CMK (cell line): ENCODE measurements at regions not wholly inside any gene's neighbourhood (a gene's known extent, or its start where the extent isn't known, plus 50 kb on each side); places are given as distances from the start of the nearest gene placed in this dataset.
"Not testable (repeated sequence)": the region's sequence is repeated elsewhere in the genome, so short reads cannot be mapped to it uniquely, and the experiment has no call there.

Experiments
- DNase-seq: peaks from one replicate; pipeline ENCODE4 v3.0.0-alpha.2; 2010; ENCODE audit warnings: low read depth

DNA sequence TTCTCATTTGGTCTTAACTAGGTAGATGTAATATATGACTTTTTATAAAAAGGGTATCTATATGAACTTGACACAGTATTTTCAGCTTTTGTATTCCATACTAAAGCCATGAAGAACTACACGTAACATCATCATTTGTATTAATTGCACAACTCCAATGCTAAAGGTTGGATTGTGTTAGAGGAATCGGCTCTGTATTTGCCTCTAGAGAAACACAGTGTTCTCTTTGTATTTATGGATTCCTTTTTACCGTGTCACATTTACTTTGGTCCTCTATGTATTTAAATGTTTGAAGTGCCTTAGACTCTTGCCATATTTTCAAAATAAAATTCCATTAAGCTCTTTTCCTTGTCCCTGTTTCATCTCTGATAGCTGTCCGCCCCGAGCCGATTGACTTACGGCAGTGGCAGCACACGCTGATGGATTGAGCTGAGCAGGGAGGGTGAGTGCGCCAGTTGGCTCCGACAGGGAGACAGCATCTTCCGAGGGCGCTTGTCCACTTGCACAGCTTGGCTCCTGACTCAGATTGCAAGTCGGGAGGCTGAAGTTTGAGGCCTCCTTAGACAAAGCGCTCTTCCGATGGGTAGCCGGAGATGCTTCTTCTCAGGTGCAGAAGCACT, 95.6 kb upstream of the DMRT1 start:
- no peak for DNase-seq

DNA sequence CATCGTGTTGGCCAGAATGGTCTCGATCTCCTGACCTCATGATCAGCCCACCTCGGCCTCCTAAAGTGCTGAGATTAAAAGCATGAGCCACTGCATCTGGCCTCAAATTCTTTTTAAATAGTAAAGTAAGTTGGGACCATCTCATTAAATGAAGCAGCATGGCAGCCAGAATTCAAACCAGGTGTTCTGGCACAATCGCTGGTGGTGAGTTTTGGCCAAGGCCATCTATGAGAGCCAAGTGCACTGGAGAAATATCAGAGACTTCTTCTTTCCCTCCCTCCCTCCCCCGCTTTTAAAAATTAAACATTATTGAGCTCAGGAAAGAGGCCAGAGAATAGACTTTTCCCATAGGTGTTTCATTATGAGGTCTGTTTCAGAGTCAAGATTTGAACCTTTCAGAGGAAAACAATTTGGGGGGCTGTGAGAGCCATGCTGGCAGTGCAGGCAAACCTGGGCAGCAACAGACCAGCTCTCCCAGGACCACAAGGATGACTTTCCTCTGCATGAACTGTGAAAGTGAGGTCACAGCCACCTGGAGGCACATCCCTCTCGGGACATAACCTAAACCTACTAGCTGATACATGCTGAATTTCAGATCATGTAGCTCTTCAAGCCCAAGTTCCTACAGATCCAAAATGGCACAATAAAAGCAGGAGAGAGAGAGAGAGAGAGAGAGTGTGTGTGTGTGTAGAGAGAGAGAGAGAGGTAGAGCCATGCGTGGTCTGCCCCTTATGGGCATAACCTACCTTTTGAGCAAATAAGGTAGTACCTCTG, 94.6 kb upstream of the DMRT1 start:
- no peak for DNase-seq

DNA sequence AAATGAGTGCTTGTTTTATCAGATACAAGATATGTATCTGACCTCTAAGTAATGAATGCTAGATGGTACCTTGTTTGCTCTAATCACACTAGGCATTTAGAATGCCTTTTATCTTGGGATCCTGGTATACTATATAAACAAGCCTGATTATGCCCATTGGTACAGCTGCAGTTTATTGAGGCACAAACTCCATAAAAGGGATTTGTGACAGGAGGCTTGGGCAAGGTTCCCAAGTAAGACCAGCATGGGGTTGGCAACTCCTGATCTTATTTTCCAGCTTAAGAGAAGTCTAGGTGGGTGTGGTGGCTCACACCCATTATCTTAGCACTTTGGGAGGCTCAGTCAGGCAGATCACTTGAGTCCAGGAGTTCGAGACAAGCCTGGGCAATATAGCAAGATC, 93.9 kb upstream of the DMRT1 start:
- no peak for DNase-seq

DNA sequence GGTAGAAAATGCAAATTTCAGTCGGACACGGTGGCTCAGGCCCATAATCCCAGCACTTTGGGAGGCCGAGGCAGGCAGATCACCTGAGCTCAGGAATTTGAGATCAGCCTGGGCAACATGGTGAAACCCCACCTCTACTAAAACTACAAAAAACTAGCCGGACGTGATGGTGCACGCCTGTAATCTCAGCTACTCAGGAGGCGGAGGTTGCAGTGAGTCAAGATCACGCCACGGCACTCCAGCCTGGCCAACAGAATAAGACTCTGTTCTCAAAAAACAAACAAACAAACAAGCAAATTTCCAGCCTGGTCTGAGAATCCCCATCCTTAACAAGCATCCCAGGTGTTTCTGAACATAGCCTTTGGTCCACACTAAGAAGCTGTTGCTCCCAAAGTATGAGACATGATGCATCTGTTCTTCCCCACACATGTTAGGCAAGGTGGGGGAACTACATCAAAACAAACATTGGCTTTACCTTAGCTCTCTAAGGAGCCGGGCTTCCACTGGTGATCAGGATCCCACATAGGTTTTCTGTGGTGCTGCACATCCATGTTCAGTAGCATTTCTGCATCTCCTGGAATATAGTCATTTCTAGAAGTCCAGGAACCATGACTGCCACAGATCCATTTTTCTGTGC, 92.5 kb upstream of the DMRT1 start:
- DNase-seq = no peak

GRCh38 chr9:749716-750115, 91.8 kb upstream of the DMRT1 start:
- DNase-seq = no peak

DNA sequence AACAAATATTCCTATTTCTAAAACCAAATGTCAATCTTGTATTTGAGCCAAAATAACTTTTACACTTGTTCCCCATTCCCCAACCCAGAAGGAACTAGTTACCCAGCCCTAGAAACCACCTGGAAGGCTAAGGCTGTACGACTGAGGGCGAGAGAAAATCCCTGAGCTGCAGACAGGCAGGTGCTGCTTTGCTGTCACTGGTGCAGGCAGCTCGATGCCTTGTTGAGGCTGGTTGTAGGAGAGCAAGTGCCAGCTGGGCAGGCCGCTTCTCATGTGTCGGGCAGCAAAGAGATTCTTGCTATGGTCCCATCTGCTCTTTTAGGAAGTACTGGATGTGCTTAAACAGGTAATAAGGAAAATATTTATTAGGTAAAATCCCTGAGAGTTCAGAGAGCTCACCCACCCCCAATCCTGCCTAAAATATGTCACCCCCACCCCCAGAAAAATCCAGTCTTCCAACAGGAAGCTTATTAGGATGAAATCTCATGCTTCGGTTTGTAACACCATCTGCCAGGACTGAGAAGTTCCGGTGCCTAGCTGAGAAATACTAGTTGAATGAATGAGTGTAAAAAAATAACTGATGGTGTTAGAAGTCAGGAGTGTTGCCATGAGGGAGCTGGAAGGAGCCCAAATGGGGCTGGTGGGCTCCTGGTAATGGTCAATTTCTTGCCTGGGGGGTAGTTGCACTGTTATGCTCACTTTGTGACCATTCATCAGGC, 91.1 kb upstream of the DMRT1 start:
- DNase-seq = no peak

DNA sequence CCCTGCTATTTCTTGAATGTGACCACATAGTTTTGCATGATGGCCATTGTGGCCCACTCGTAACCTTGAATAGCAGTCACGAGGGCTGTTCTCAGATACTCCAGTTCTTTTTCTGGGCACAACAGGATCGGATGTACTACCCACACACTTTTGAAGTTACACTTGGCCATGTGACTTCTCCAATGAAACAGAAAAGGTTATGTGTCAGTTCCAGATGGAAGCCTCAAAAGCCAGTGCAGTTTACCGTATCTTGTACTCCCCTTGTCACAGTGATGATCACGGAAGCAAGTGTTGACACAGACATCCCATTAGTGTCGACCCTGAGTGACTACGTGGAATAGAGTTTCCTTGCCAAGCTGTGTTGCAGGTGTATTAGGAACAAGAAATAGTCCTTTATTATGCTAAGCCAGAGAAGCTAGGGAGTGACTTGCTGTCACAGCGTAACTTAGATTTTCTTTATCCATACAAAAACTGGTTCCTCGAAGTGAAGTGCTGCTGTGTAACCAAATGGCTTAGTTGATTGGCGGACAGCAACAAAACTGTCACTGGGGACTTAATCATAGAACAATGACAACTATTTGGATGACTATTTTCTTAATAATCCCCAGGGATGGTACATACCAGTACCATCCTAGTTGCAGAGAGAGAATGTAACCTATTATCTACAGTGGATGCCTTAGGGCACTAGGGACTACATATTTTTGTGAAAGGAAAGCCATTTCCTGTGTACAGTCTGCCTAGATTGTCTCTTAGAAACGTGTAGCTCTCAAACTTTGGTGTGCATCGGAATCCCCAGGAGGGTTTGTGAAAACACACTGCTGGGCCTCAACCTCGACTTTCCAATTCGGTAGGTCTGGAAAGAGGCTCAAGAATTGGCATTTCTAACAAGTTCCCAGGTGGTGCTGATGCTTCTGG, 90.1 kb upstream of the DMRT1 start:
- no peak for DNase-seq

DNA sequence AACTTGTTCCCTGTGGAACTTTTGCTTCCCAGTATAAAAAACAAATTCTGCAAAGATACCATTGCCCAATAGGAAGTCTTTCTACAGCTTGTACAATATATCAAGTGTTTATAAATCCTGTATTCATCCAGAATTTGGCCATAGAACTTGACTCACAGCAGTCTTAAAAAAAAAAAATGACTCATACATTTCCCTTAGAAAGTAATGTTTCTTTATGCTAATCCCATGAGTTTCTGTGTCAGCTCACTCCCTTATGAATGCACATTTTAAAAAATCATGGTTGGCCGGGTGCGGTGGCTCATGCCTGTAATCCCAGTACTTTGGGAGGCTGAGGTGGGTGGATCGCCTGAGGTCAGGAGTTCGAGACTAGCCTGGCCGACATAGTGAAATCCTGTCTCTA, 89.3 kb upstream of the DMRT1 start:
- DNase-seq = no peak

DNA sequence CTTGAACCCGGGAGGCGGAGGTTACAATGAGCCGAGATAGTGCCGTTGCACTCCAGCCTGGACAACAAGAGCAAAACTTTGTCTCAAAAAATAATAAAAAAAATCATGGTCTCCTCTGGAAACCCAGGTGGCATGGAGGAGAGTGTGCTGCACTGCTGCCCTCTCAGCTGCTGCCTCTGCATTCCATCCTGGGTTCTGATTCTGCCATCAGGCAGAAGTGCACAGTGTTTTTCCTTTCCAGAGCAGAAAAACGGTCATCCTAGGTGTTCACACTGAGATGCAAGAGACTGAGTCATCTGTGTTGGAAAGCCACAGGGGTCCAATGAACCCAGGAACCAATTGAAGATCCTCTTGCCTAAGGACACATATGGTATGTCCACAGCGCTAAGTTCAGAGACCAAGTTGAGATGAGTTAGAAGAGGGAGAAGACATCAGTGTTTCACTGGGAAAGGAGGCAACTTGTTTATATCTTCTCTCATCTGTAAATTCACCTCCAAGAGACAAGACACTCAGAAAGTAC, 88.8 kb upstream of the DMRT1 start:
- DNase-seq = no peak

GRCh38 chr9:753734-754133, 87.8 kb upstream of the DMRT1 start:
- DNase-seq = not testable (repeated sequence)

- no peak for DNase-seq
Observed at GRCh38 chr9:754150-754931, 87.2 kb upstream of the DMRT1 start.

DNA sequence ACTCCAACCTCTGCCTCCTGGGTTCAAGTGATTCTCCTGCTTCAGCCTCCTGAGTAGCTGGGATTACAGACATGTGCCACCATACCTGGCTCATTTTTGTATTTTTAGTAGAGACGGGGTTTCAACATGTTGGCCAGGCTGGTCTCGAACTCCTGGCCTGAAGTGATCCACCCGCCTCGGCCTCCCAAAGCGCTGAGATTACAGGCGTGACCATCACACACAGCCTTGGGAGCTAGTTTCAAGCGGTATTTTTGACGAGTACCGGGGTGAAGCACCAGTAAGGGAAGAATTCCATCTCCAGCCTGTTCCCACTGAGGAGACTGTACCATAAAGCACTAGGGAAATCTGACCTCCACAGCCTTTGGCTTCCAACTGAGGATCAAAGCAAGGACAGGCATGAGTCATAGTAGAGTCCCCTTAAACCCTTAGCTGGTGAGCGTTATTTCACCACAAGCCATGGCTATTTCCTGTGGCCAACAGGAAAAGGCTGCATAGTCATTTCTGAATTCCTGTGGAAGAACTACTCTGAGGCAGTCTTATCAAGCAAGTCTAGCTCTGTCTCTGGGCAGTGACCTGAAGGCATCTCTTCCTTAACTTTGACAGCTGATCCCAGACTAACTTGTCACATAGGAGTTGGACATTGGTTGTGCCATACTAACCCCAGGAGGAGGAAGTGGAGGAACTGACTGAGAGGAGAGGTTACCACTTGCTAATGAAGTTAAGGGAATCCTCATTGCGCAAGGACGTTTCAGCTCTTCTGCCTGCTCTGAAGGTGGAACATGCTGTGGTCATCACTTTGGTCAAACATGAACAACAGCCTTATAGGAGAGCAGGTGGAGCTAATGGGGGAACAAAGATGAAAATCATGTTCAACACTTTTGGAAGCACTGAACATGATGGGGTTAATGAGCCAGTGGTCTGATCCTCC, 85.8 kb upstream of the DMRT1 start:
- DNase-seq = no peak

DNA sequence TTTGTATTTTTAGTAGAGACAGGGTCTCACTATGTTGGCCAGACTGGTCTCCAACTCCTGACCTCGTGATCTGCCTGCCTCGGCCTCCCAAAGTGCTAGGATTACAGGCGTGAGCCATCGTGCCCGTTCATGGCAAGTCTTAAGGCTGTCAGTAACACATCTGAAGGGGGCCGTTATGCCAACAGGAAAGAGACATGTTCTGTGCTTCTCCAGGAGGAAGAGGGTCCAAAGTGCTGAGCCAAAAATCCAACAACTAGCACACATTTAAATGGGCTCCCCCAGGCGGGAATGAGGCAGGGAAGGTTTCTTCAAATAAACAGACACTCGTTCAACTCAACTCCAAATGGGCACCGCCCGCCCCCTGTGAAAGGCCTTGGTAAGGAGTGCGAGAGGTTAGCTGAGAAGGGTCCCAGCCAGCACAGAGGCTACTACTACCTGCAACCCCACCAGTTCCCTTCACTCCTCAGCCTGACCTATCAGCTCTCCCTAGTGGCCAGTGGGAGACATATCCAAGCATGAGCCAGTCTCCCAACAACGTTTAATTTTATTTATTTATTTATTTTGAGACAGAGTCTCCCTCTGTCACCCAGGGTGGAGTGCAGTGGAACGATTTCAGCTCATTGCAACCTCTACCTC, 84.1 kb upstream of the DMRT1 start:
- DNase-seq = no peak

DNA sequence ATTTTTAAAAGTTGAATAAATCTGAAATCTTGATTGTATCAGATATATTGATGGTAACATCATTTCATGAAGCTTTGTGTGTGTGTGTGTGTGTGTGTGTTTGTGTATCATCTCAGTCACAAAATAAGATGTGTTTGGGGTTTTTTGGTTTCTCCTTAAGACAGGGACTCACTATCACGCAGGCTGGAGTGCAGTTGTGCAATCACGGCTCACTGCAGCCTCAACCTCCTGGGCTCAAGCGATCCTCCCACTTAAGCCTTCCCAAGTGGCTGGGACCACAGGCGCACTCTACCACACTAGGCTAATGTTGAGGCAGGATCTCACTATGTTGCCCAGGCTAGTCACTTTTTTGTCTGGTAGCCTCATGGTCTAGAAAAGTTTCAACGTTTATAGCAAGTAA, 83.4 kb upstream of the DMRT1 start:
- DNase-seq = no peak

DNA sequence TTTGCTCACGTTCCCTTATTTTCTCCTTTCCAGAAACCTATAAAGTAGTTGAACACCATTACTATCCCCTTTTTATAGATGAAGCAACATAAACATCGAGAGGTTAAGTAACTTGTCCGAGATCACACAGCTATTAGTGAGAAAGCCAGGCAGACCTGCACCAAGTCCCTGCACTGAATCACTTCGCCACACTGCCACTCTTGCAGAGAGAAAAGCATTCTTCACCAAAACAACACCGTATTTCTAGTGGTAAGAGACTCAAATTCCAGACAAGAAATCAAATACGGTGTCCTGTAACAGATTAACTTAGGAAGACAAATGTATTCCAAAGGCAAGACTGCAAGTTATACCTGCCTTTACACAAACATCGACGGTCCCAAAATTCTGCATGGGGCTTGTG, 82.0 kb upstream of the DMRT1 start:
- no peak for DNase-seq

DNA sequence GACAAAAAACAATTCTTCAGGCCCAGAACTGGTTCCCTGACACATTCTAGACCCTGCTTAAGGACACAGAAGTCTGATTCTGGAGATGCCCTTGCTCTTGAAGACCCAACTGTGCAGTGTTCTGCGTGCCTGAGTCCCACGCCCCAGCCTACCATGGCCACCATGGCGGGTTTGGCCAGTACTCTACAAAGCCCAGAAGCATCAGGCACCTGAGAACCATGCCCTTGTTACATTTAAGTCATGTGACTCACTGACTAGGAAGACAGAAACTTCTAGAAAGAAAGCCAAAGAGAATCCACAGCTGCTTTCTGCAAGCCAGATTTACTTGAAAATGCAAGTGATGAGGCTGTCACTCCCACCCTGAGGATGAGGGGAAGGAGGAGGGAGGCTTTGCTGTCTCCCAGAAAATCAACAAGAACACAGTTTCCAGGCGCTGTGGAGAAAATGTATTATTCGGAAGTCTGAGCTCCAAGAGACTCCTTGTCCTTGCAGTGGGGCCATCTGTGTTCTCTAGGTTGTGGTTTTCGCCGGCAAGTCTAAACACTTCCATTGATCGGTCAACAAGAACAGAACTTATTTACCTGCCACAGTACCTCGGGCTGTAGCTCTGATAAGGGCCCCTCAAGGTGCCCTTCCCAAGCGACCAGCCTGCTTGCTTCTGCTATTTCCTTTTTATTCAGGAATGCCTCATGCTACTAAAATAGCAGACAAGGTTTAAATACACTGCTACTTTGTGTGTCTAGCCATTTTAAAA, 81.3 kb upstream of the DMRT1 start:
- no peak for DNase-seq

DNA sequence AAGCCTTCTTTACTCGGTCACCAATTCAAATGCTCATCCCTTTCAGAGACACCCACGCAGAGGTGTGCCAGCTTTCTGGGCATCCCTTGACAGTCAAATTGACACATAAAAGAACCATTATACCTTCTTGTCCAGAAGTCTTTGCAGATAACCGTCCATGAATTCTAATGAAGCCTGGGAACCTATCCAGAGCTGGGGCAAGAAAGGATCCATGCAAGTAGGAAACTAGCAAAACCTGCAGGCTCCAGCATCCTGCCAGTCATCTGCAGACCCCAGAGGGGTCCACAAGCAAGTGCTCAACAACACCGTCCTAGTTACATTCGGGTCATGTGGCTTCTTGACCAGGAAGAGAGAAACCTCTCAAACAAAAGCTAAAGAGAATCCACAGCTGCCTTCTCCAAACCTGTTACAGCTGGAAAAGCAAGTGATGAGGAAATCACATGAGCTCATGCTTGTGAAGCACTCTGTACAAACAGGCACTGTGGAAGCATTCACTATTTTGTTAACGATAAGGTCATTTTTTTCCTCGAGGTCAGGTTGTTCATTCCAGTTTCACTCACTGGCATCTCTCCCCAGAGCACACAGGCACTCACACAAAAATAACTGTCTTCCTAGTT, 80.2 kb upstream of the DMRT1 start:
- no peak for DNase-seq
